OCI-LY1 (cell line): ENCODE measurements at regions not wholly inside any gene's neighbourhood (a gene's known extent, or its start where the extent isn't known, plus 50 kb on each side); places are given as distances from the start of the nearest gene placed in this dataset.

Experiments used
- CTCF ChIP-seq: fragments of 200-600 bp; sonication (generic), shearing (Covaris generic); IDR thresholded peaks from 2 replicates; pipeline ENCODE4 v1.5.1; 2017; ENCODE audit warnings: mild to moderate bottlenecking, antibody characterized with exemption, low read length, moderate library complexity, mixed read lengths
- EZH2 ChIP-seq: fragments of 200-600 bp; sonication (generic), shearing (Covaris generic); IDR thresholded peaks from 2 replicates; pipeline ENCODE4 v1.8.0; 2017; ENCODE audit warnings: borderline replicate concordance, mixed run types, mild to moderate bottlenecking, antibody characterized with exemption, low read length, moderate library complexity, mixed read lengths

- no peak for TF ChIP-seq EZH2
- no peak for TF ChIP-seq CTCF
These were observed 120.5 kb upstream of the EGFL6 start for GRCh38 chrX:13448941-13449340.
